ENCODE measurements at regions not wholly inside any gene's neighbourhood (a gene's known extent, or its start where the extent isn't known, plus 50 kb on each side); places are given as distances from the start of the nearest gene placed in this dataset.
"Not testable (repeated sequence)": the region's sequence is repeated elsewhere in the genome, so short reads cannot be mapped to it uniquely, and the experiment has no call there.

- no peaks in the 10 kb centered on the region for H3K36me3 ChIP-seq (ENCODE audit: insufficient read depth in 1 of 2, low read depth in 1 of 2)
- no peak overlapping the region for H3K27ac ChIP-seq
- WGBS, 3 donors: 19 to 46% (median 37%) methylated on average over 2 of the region's 2 CpGs
- no peaks in the 10 kb centered on the region for H3K27me3 ChIP-seq (ENCODE audit: insufficient read depth in 3 of 3, low read length in 2 of 3)
- DNase-seq: no peak
- no peaks in the 10 kb centered on the region for H3K4me1 ChIP-seq
- no peak for ATAC-seq
- no peaks in the 10 kb centered on the region for H3K9me3 ChIP-seq
- no peak for TF ChIP-seq CTCF (IDR thresholded peaks at IDR 0.05)
- no peak overlapping the region for H3K4me3 ChIP-seq
- intact Hi-C loops (cut with DNase I): no loop called here
Observed at GRCh38 chr4:100632163-100632562, 114.3 kb upstream of the EMCN start.

DNA sequence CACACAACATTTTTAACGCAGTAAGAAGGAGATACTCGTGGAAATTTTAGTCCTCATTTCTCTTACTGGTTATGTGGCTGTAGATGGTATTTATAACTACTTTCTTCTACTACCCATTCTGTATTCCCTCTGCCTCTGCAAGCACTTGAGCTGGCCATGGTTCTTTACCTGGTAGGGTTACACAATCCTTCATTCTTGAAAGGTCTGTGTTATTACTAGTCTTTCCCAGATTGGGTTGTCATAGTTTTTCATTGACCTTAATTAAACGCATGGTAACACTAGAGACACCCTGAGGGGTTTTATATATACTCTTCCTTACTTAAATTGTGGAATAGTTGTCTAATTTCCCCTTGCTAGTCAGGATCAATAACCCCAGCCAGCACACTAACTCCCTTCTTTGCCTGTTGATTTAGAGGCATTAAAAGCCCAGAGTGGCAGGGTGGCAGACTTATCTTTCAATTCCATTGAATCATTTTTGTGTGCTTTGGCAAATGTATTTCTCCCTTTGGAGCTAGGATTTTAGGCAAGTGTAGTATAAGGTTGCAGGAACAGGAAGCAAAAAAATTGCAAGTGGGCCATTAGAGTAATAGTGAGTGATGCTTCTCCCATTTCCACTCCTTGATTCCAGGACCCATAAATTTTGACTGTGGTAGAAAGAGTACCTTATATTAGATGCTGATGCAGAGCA lies 113.6 kb upstream of the EMCN start:
- DNase-seq (no peak), ATAC-seq (no peak)
- intact Hi-C loops (cut with DNase I): no loop called here
- Histone ChIP-seq H3K9me3 (no peaks in the 10 kb centered on the region), H3K27ac (no peak overlapping the region), H3K36me3 (ENCODE audit: insufficient read depth in 1 of 2, low read depth in 1 of 2) (no peaks in the 10 kb centered on the region), H3K4me1 (no peaks in the 10 kb centered on the region), H3K27me3 (ENCODE audit: insufficient read depth in 3 of 3, low read length in 2 of 3) (no peaks in the 10 kb centered on the region), H3K4me3 (no peak overlapping the region)
- TF ChIP-seq CTCF (IDR thresholded peaks at IDR 0.05): no peak
- 69 to 81% (median 72%) methylated on average over 3 of the region's 3 CpGs for WGBS, 3 donors

- DNase-seq (no peak), ATAC-seq (no peak)
- no peaks in the 10 kb centered on the region for H3K27me3 ChIP-seq (ENCODE audit: insufficient read depth in 3 of 3, low read length in 2 of 3)
- H3K4me3 ChIP-seq: no peak overlapping the region
- no peak for TF ChIP-seq CTCF (IDR thresholded peaks at IDR 0.05)
- no peaks in the 10 kb centered on the region for H3K9me3 ChIP-seq
- no peaks in the 10 kb centered on the region for H3K36me3 ChIP-seq (ENCODE audit: insufficient read depth in 1 of 2, low read depth in 1 of 2)
- no peak overlapping the region for H3K27ac ChIP-seq
- no peaks in the 10 kb centered on the region for H3K4me1 ChIP-seq
- intact Hi-C loops (cut with DNase I): no loop called here
Observed at GRCh38 chr4:100630341-100630740, 112.5 kb upstream of the EMCN start.

DNA sequence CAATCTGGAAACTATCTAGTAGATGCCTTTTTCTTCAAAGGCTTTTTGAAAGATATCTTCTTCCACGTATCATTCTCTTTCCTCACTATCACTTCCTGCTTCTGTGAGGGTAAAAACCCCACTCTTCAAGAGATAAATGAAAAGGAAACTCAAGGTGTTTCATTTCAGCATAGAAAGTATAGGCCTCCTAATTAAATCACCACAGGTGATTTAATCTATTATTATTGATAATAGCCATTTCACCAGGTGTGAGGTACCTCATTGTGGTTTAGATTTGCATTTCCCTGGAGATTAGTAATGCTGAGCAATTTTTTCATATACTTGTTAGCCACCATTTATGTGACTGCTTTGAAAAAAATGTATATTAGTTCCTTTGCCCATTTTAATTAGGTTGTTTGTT lies 92.0 kb upstream of the EMCN start:
- no peak for ATAC-seq

DNA sequence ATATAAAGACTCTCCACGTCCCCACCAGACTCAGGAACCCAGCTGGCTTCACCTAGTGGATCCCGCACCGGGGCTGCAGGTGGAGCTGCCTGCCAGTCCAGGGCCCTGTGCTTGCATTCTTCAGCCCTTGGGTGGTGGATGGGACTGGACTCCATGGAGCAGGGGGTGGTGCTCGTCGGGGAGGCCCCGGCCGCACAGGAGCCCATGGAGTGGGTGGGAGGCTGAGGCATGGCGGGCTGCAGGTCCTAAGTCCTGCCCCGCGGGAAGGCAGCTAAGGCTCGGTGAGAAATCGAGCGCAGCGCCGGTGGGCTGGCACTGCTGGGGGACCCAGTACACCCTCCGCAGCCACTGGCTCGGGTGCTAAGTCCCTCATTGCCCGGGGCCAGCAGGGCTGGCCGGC lies 90.8 kb upstream of the EMCN start:
- H3K9me3 ChIP-seq; H3K27me3 ChIP-seq (ENCODE audit: insufficient read depth in 3 of 3, low read length in 2 of 3); intact Hi-C loops (cut with DNase I); H3K36me3 ChIP-seq (ENCODE audit: insufficient read depth in 1 of 2, low read depth in 1 of 2); ATAC-seq; H3K27ac ChIP-seq; H3K4me1 ChIP-seq; H3K4me3 ChIP-seq: not testable (repeated sequence)
- DNase-seq: peak in 1 of 2 donors; percentile 30
- 85 to 98% (median 89%) methylated on average over 7 to 19 of the region's 19 CpGs for WGBS, 3 donors

More for the DNA sequence above, 92.0 kb upstream of the EMCN start:
- no peak overlapping the region for H3K27ac ChIP-seq
- no peak for TF ChIP-seq CTCF (IDR thresholded peaks at IDR 0.05)
- H3K4me3 ChIP-seq: no peak overlapping the region
- H3K36me3 ChIP-seq (ENCODE audit: insufficient read depth in 1 of 2, low read depth in 1 of 2): no peaks in the 10 kb centered on the region
- no peak for DNase-seq
- H3K27me3 ChIP-seq (ENCODE audit: insufficient read depth in 3 of 3, low read length in 2 of 3): no peaks in the 10 kb centered on the region
- intact Hi-C loops (cut with DNase I): no loop called here
- H3K4me1 ChIP-seq: no peaks in the 10 kb centered on the region
- H3K9me3 ChIP-seq: no peaks in the 10 kb centered on the region
- WGBS, 3 donors: 79 to 86% (median 85%) methylated on average over 1 of the region's 1 CpG

Data from psoas muscle (tissue), 7 donors.